ENCODE measurements at regions not wholly inside any gene's neighbourhood (a gene's known extent, or its start where the extent isn't known, plus 50 kb on each side); places are given as distances from the start of the nearest gene placed in this dataset.

- TF ChIP-seq CTCF (IDR thresholded peaks at IDR 0.05) (no peak), EP300 (IDR thresholded peaks at IDR 0.05; ENCODE audit: borderline replicate concordance in 1 of 2, low read depth in 1 of 2, low read length in 1 of 2) (no peak), EZH2phosphoT487 (IDR thresholded peaks at IDR 0.05; ENCODE audit: borderline replicate concordance, low read depth) (no peak), TAF1 (IDR thresholded peaks at IDR 0.05; ENCODE audit: borderline replicate concordance, low read depth, low read length) (no peak), REST (IDR thresholded peaks at IDR 0.05; ENCODE audit: low read depth, low read length) (no peak), MAX (IDR thresholded peaks at IDR 0.05; ENCODE audit: low read depth) (no peak), NRF1 (IDR thresholded peaks at IDR 0.05; ENCODE audit: low read depth, low read length) (no peak), POLR2AphosphoS5 (IDR thresholded peaks at IDR 0.05; ENCODE audit: low read depth, low read length) (no peak), CHD2 (IDR thresholded peaks at IDR 0.05; ENCODE audit: low read length, partially characterized antibody) (no peak), SIN3A (IDR thresholded peaks at IDR 0.05; ENCODE audit: borderline replicate concordance, low read depth, low read length) (no peak), RAD21 (IDR thresholded peaks at IDR 0.05; ENCODE audit: low read length) (no peak), GATA2 (CRISPR knock-in tag; IDR thresholded peaks at IDR 0.05) (no peak)
These were observed 260.0 kb upstream of the HS6ST1 start for GRCh38 chr2:128578406-128579390.

Measured in SK-N-SH (cell line).